Brain pericyte (primary cell): ENCODE measurements at regions not wholly inside any gene's neighbourhood (a gene's known extent, or its start where the extent isn't known, plus 50 kb on each side); places are given as distances from the start of the nearest gene placed in this dataset.

Experiments
- DNase-seq: peaks from one replicate; pipeline ENCODE4 v3.0.0-alpha.2; 2012; ENCODE audit warnings: low read depth, low spot score

GRCh38 chr11:95486466-95486865 lies 255.5 kb upstream of the SESN3 start:
- no peak for DNase-seq

- no peak for DNase-seq
Measured at GRCh38 chr11:95485115-95485900, 254.3 kb upstream of the SESN3 start.

GRCh38 chr11:95483339-95483738 lies 252.3 kb upstream of the SESN3 start:
- no peak for DNase-seq

- DNase-seq = no peak
Measured at GRCh38 chr11:95478003-95478402, 247.0 kb upstream of the SESN3 start.

- no peak for DNase-seq
Measured at GRCh38 chr11:95469258-95469657, 238.3 kb upstream of the SESN3 start.

GRCh38 chr11:95466416-95466815 lies 235.4 kb upstream of the SESN3 start:
- DNase-seq = no peak

GRCh38 chr11:95465887-95466286 lies 234.9 kb upstream of the SESN3 start:
- DNase-seq = no peak

GRCh38 chr11:95461858-95462257 lies 230.9 kb upstream of the SESN3 start:
- no peak for DNase-seq

GRCh38 chr11:95461348-95461747 lies 230.3 kb upstream of the SESN3 start:
- DNase-seq = no peak

- DNase-seq = no peak
Measured at GRCh38 chr11:95459291-95460042, 228.5 kb upstream of the SESN3 start.

GRCh38 chr11:95456714-95457491 lies 225.9 kb upstream of the SESN3 start:
- no peak for DNase-seq

GRCh38 chr11:95455228-95455970 lies 224.4 kb upstream of the SESN3 start:
- DNase-seq = no peak

GRCh38 chr11:95453616-95454171 lies 222.7 kb upstream of the SESN3 start:
- no peak for DNase-seq

GRCh38 chr11:95451682-95452081 lies 220.7 kb upstream of the SESN3 start:
- no peak for DNase-seq

GRCh38 chr11:95451261-95451660 lies 220.3 kb upstream of the SESN3 start:
- DNase-seq = no peak

GRCh38 chr11:95450547-95451123 lies 219.6 kb upstream of the SESN3 start:
- DNase-seq = no peak

- DNase-seq = no peak
Measured at GRCh38 chr11:95445746-95446333, 214.8 kb upstream of the SESN3 start.

GRCh38 chr11:95444309-95445241 lies 213.6 kb upstream of the SESN3 start:
- DNase-seq = no peak

GRCh38 chr11:95443386-95443785 lies 212.4 kb upstream of the SESN3 start:
- no peak for DNase-seq
